ENCODE measurements at regions not wholly inside any gene's neighbourhood (a gene's known extent, or its start where the extent isn't known, plus 50 kb on each side); places are given as distances from the start of the nearest gene placed in this dataset.

- Histone ChIP-seq H3K9ac (ENCODE audit: low read length) (no peak overlapping the region), H3K79me2 (ENCODE audit: low read length) (no peaks in the 10 kb centered on the region), H3K4me3 (ENCODE audit: low read length) (no peak overlapping the region), H2AFZ (ENCODE audit: low read length) (no peak overlapping the region), H3K27ac (ENCODE audit: low read length) (no peak overlapping the region), H3K27me3 (replicated peaks; ENCODE audit: insufficient read depth, low read length) (no peaks in the 10 kb centered on the region), H3F3A (ENCODE audit: insufficient read depth, low read length) (no peaks in the 10 kb centered on the region), H3K36me3 (replicated peaks; ENCODE audit: insufficient read depth, low read length) (no peaks in the 10 kb centered on the region), H3K4me2 (ENCODE audit: low read depth, low read length) (no peak overlapping the region), H3K4me1 (ENCODE audit: low read length) (no peaks in the 10 kb centered on the region), H4K20me1 (ENCODE audit: insufficient read depth, low read length) (no peaks in the 10 kb centered on the region), H3K9me3 (replicated peaks; ENCODE audit: insufficient read depth, low read length) (no peaks in the 10 kb centered on the region), H3K9me2 (replicated peaks; ENCODE audit: insufficient read depth, low read length) (no peaks in the 10 kb centered on the region)
- DNase-seq: no peak
- TF ChIP-seq EZH2phosphoT487 (IDR thresholded peaks at IDR 0.05; ENCODE audit: low read length): no peak
- no peak for TF ChIP-seq CTCF (IDR thresholded peaks at IDR 0.05; ENCODE audit: low read length)
Observed at GRCh38 chr2:75820693-75821092, 110.0 kb upstream of the GCFC2 start.

GRCh38 chr2:75810611-75811330 is 100.1 kb upstream of the GCFC2 start:
- Histone ChIP-seq H3K9ac (ENCODE audit: low read length) (no peak overlapping the region), H4K20me1 (ENCODE audit: insufficient read depth, low read length) (no peaks in the 10 kb centered on the region), H3K79me2 (ENCODE audit: low read length) (no peaks in the 10 kb centered on the region), H3K27ac (ENCODE audit: low read length) (no peak overlapping the region), H3F3A (ENCODE audit: insufficient read depth, low read length) (no peaks in the 10 kb centered on the region), H3K9me2 (replicated peaks; ENCODE audit: insufficient read depth, low read length) (no peaks in the 10 kb centered on the region), H2AFZ (ENCODE audit: low read length) (no peak overlapping the region), H3K4me3 (ENCODE audit: low read length) (no peak overlapping the region), H3K27me3 (replicated peaks; ENCODE audit: insufficient read depth, low read length) (no peaks in the 10 kb centered on the region), H3K36me3 (replicated peaks; ENCODE audit: insufficient read depth, low read length) (no peaks in the 10 kb centered on the region), H3K4me1 (ENCODE audit: low read length) (no peaks in the 10 kb centered on the region), H3K9me3 (replicated peaks; ENCODE audit: insufficient read depth, low read length) (no peaks in the 10 kb centered on the region), H3K4me2 (ENCODE audit: low read depth, low read length) (no peak overlapping the region)
- TF ChIP-seq EZH2phosphoT487 (IDR thresholded peaks at IDR 0.05; ENCODE audit: low read length) (no peak), EZH2 (optimal IDR thresholded peaks at IDR 0.05; ENCODE audit: low read depth, low read length) (no peak), CTCF (IDR thresholded peaks at IDR 0.05; ENCODE audit: low read length) (no peak)
- DNase-seq: no peak

GRCh38 chr2:75808793-75809535 is 98.2 kb upstream of the GCFC2 start:
- no peak for DNase-seq
- H3K4me3 ChIP-seq (ENCODE audit: low read length): no peak overlapping the region

More at GRCh38 chr2:75808793-75809535, 98.2 kb upstream of the GCFC2 start:
- no peaks in the 10 kb centered on the region for H3K9me2 ChIP-seq (replicated peaks; ENCODE audit: insufficient read depth, low read length)
- H2AFZ ChIP-seq (ENCODE audit: low read length): no peak overlapping the region
- no peaks in the 10 kb centered on the region for H3K27me3 ChIP-seq (replicated peaks; ENCODE audit: insufficient read depth, low read length)
- no peaks in the 10 kb centered on the region for H3K4me1 ChIP-seq (ENCODE audit: low read length)
- no peak overlapping the region for H3K27ac ChIP-seq (ENCODE audit: low read length)
- no peak overlapping the region for H3K4me2 ChIP-seq (ENCODE audit: low read depth, low read length)
- no peaks in the 10 kb centered on the region for H3K9me3 ChIP-seq (replicated peaks; ENCODE audit: insufficient read depth, low read length)
- H3K79me2 ChIP-seq (ENCODE audit: low read length): no peaks in the 10 kb centered on the region
- no peaks in the 10 kb centered on the region for H3K36me3 ChIP-seq (replicated peaks; ENCODE audit: insufficient read depth, low read length)
- H3K9ac ChIP-seq (ENCODE audit: low read length): no peak overlapping the region
- TF ChIP-seq CTCF (IDR thresholded peaks at IDR 0.05; ENCODE audit: low read length) (no peak), EZH2phosphoT487 (IDR thresholded peaks at IDR 0.05; ENCODE audit: low read length) (no peak), EZH2 (optimal IDR thresholded peaks at IDR 0.05; ENCODE audit: low read depth, low read length) (no peak)
- H4K20me1 ChIP-seq (ENCODE audit: insufficient read depth, low read length): no peaks in the 10 kb centered on the region
- no peaks in the 10 kb centered on the region for H3F3A ChIP-seq (ENCODE audit: insufficient read depth, low read length)
